Nucleus accumbens (tissue), 56 donors: ENCODE measurements at regions not wholly inside any gene's neighbourhood (a gene's known extent, or its start where the extent isn't known, plus 50 kb on each side); places are given as distances from the start of the nearest gene placed in this dataset.
"Not testable (repeated sequence)": the region's sequence is repeated elsewhere in the genome, so short reads cannot be mapped to it uniquely, and the experiment has no call there.

ENCODE experiments used
- DNase-seq, 56 donors: peaks; one replicate each; lab custom pipeline; 2025; lab: John Stamatoyannopoulos, UW

GRCh38 chr4:159410076-159410777 is 307.3 kb downstream of the RAPGEF2 start:
- DNase-seq, result no peak

GRCh38 chr4:159410891-159411290 is 308.0 kb downstream of the RAPGEF2 start:
- no peak for DNase-seq

- DNase-seq, result no peak
Measured at GRCh38 chr4:159413306-159413943, 310.5 kb downstream of the RAPGEF2 start.

GRCh38 chr4:159414305-159414704 is 311.4 kb downstream of the RAPGEF2 start:
- DNase-seq, result no peak

DNA sequence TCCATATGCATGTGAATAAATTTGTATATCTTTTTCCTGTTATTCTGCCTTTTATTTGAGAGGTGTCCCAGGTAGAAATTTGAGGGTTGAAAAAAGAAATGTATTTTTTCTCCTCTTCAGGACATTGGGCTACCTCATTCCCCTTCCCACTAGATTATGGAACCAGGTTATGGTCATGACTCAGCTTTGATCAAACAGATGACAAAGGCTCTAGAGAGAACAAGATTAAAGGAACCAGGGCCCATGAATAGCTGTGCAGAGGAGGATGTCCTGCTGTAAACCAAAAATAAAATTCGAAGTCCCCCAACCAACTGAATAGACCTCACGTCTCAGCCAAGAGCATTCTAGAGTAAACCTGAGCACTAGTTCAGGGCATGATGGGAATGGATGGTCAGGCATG is 313.2 kb downstream of the RAPGEF2 start:
- DNase-seq, result no peak

DNA sequence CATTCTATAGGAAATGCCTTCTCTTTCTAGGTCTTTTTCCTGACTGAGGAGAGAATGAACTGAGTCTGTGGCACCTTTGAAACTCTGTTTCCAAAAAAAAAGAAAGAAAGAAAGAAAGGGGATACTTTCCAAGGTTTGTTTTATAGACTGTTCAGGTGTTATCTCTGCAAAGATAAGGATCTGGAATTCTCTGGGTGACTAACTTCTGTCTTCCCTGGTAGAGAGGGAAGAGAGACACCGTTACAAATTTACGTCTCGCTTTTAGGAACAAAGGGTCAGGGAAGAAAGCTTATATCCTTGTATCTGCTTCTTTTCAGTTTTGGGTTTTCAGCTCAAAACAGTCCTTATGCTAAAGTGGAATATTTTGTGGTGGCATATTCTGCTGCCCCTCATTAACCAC is 314.1 kb downstream of the RAPGEF2 start:
- DNase-seq, result no peak

DNA sequence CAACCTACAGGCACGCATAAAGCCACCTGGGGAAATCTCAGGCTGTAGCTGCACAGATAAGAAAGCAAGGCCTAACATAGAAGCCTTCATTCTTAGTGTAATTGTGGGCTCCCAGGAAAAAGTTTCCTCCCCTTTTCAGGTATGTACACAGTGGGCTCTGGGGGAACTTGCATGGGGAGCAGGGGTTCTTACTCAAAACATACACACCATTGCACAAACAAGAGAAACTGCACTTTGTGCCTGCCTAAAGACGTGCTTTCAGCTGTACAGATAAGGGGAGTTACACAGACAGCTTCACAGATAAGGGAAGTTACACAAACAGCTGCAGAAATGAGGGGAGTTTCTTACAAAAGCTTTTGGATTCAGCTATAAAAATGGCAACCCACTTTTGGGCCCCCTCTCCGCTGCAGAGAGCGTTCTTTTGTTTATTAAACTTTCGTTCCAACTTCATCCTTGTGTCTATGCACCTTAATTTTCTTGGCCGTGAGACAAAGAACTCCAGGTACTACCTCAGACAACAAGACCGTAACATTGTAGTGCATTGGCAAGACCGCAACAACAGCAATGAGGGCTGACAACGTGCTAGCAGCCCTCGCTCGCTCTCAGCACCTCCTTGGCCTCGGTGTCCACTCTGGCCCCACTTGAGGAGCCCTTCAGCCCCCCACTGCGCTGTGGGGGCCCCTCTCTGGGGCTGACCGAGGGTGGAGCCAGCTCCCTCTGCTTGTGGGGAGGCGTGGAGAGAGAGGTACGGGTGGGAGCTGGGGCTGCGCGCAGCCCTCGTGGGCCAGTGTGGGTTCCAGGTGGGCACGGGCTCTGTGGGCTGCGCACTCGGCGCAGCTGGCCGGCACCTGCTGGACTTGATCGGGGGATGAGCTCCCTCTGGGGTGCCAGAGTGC is 317.5 kb downstream of the RAPGEF2 start:
- DNase-seq, result peak in 1 of 56 donors; percentile 2

DNA sequence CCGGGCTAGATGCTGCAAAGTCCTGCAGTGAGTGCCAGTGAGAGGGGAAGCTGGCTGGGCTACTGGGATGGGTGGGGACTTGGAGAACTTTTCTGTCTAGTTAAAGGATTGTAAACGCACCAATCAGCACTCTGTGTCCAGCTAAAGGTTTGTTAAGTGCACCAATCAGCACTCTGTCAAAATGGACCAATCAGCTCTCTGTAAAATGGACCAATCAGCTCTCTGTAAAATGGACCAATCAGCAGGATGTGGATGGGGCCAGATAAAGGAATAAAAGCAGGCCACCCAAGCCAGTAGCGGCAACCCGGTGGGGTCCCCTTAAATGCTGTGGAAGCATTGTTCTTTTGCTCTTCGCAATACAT is 318.2 kb downstream of the RAPGEF2 start:
- not testable (repeated sequence) for DNase-seq

DNA sequence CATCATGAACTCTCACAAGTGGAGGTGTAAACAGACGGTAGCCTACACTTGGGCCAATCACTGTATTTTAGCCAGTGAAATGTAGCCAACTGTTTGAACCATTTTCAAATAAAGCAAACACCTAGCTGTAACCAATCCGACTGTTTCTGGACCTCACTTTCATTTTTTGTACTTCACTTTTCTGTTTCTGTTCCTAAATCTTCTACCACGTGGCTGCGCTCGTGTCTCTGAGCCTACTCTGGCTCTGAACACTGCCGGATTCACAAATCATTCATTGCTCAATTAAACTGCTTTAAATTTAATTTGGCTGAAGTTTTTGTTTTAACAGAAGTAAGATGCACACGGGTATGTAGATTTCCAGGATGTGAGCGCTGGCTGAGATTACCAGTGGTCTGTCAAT is 319.1 kb downstream of the RAPGEF2 start:
- no peak for DNase-seq

GRCh38 chr4:159422626-159423025 is 319.7 kb downstream of the RAPGEF2 start:
- DNase-seq, result no peak

DNA sequence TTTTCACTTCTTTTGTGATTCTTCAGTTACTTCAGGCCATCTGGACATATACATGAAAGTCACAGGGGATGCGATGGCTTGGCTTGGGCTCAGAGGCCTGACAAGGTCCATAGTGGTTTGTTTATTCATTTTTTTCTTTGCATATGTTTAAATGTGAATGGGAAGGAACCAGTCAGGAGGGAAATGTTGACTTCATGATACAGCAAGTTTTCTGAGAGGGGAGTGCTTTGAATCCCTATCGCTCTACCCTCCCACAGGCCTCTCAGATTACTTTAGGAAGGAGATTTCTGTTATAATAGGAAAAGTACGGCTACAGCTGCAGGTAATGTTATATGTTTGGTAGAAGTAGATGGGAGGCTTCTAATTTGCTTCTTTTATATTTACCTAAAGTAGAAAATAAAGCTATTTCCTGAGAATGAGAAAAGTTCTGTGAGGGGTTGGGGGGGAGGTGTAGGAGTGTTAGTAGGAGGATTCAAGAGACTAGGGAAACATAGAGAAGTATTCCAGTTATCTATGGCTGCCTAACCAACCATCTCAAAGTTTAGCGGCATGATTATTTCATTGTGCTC is 322.9 kb downstream of the RAPGEF2 start:
- no peak for DNase-seq

DNA sequence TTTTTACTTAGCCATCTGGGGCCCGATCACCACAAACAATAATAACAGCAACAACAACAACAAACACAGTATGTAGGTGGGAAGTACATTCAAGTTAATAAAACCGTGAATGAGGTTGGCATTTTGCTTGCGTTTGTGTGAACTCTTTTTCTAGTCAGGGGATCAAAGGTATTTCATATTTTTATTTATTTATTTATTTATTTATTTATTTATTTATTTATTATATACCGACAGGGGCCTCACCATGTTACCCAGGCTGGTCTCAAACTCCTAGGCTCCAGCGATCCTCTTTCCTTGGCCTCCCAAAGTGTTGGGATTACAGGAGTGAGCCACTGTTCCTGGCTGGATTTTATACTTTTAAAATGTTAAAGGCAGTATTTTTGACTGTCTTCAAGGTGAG is 325.4 kb downstream of the RAPGEF2 start:
- no peak for DNase-seq

GRCh38 chr4:159428975-159429692 is 326.3 kb downstream of the RAPGEF2 start:
- DNase-seq, result no peak

GRCh38 chr4:159429693-159430035 is 326.8 kb downstream of the RAPGEF2 start:
- DNase-seq, result no peak

DNA sequence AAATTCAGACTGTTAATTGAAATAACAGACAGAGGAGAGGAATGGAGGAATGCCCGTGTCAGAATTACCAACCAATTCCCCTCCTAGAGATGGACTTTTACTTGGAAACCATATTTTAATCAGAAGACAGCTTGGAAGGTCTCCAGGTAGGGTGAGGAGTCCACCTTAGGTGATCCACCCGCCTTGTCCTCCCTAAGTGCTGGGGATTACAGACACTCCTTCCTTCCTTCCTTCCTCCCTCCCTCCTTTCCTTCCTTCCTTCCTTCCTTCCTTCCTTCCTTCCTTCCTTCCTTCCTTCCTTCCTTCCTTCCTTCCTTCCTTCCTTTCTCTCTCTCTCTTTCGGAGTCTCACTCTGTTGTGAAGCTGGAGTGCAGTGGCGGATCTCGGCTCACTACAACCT is 328.0 kb downstream of the RAPGEF2 start:
- no peak for DNase-seq

- no peak for DNase-seq
Measured at GRCh38 chr4:159432436-159432835, 329.6 kb downstream of the RAPGEF2 start.

DNA sequence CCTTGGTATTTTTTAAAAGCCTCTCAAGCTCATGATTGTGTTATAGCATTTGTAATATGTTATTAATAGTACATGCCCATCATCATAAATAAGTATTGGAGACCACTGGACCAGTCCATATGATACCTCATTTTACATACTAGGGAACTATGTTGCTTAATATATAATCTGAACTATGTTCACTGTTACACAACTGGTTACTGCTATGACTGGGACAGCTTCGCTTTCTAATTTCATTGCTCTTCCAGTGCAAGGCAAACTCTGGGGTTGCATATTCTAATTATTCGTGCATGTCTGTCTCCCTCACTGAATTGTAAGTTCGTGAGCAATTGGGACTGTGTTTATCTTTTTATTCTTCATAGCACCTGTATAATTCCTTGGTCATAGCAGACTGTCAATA is 330.5 kb downstream of the RAPGEF2 start:
- no peak for DNase-seq

- no peak for DNase-seq
Measured at GRCh38 chr4:159434114-159434870, 331.4 kb downstream of the RAPGEF2 start.

- no peak for DNase-seq
Measured at GRCh38 chr4:159434871-159435241, 332.0 kb downstream of the RAPGEF2 start.

- DNase-seq, result no peak
Measured at GRCh38 chr4:159435561-159436023, 332.7 kb downstream of the RAPGEF2 start.
